HepG2 (cell line): ENCODE measurements at regions not wholly inside any gene's neighbourhood (a gene's known extent, or its start where the extent isn't known, plus 50 kb on each side); places are given as distances from the start of the nearest gene placed in this dataset.
"Not testable (repeated sequence)": the region's sequence is repeated elsewhere in the genome, so short reads cannot be mapped to it uniquely, and the experiment has no call there.

Source experiments
- CEBPB ChIP-seq: IDR thresholded peaks from 2 replicates; pipeline ENCODE4 v1.6.1; 2011; ENCODE audit warnings: low read depth, low read length, improper control_type of control experiment, borderline replicate concordance
- MYC ChIP-seq: sonication (generic); formaldehyde crosslinking; IDR thresholded peaks from 2 replicates; pipeline ENCODE4 v1.9.0; 2021; ENCODE audit warnings: missing genetic modification reagents, borderline replicate concordance
- PBX2 ChIP-seq: IDR thresholded peaks from 2 replicates; pipeline ENCODE4 v1.6.1; 2016; ENCODE audit warnings: control low read depth
- RELA ChIP-seq: sonication (generic); formaldehyde crosslinking; IDR thresholded peaks from 2 replicates; pipeline ENCODE4 v1.4.0; 2020; ENCODE audit warnings: missing genetic modification reagents
- RFXAP ChIP-seq: sonication (generic); formaldehyde crosslinking; IDR thresholded peaks from 2 replicates; pipeline ENCODE4 v1.4.0; 2020; ENCODE audit warnings: missing genetic modification reagents, borderline replicate concordance
- TF ChIP-seq, protein P1 (sequence below): sonication (generic); formaldehyde crosslinking; IDR thresholded peaks from 2 replicates; pipeline ENCODE4 v1.5.0; 2020; ENCODE audit warnings: mild to moderate bottlenecking, missing genetic modification reagents, moderate library complexity
- TF ChIP-seq, protein P2 (sequence below), 2 experiments: sonication (generic) in 1 of 2; formaldehyde crosslinking in 1 of 2; IDR thresholded peaks; 2 replicates each; pipeline versions ENCODE4 v1.4.0 to v1.6.1; 2016 to 2020; ENCODE audit warnings: borderline replicate concordance in 1 of 2, low read depth in 1 of 2, mild to moderate bottlenecking in 1 of 2, missing genetic modification reagents in 1 of 2

DNA sequence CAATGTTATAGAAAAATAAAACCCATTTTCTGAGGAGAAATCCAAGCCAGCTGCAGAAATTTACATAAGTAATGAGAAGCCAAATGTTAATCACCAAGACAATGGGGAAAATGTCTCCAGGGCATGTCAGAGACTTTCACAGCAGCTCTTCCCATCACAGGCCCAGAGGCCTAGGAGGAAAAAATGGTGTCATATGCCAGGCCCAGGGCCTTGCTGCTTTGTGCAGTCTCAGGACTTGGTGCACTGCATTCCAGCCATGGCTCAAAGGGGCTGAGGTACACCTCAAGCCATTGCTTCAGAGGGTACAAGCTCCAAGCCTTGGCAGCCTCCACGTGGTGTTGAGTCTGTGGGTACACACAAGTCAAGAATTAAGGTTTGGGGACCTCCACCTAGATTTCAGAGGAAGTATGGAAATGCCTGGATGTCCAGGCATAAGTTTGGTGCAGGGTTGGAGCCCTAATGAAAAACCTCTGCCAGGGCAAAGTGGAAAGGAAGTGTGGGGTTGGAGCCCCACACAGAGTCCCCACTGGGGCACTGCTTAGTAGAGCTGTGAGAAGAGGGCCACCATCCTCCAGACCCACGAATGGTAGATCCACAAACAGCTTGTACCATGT lies 163.0 kb downstream of the THBS2 start:
- not testable (repeated sequence) for TF ChIP-seq RFXAP (CRISPR knock-in tag); PBX2 (CRISPR knock-in tag); CEBPB; MYC (CRISPR knock-in tag); RELA (CRISPR knock-in tag)
- TF ChIP-seq, protein P1, sequence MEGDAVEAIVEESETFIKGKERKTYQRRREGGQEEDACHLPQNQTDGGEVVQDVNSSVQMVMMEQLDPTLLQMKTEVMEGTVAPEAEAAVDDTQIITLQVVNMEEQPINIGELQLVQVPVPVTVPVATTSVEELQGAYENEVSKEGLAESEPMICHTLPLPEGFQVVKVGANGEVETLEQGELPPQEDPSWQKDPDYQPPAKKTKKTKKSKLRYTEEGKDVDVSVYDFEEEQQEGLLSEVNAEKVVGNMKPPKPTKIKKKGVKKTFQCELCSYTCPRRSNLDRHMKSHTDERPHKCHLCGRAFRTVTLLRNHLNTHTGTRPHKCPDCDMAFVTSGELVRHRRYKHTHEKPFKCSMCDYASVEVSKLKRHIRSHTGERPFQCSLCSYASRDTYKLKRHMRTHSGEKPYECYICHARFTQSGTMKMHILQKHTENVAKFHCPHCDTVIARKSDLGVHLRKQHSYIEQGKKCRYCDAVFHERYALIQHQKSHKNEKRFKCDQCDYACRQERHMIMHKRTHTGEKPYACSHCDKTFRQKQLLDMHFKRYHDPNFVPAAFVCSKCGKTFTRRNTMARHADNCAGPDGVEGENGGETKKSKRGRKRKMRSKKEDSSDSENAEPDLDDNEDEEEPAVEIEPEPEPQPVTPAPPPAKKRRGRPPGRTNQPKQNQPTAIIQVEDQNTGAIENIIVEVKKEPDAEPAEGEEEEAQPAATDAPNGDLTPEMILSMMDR: not testable (repeated sequence)
- TF ChIP-seq, protein P2, sequence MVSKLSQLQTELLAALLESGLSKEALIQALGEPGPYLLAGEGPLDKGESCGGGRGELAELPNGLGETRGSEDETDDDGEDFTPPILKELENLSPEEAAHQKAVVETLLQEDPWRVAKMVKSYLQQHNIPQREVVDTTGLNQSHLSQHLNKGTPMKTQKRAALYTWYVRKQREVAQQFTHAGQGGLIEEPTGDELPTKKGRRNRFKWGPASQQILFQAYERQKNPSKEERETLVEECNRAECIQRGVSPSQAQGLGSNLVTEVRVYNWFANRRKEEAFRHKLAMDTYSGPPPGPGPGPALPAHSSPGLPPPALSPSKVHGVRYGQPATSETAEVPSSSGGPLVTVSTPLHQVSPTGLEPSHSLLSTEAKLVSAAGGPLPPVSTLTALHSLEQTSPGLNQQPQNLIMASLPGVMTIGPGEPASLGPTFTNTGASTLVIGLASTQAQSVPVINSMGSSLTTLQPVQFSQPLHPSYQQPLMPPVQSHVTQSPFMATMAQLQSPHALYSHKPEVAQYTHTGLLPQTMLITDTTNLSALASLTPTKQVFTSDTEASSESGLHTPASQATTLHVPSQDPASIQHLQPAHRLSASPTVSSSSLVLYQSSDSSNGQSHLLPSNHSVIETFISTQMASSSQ (IDR thresholded peaks at IDR 0.05; ENCODE audit: low read depth): not testable (repeated sequence)
- TF ChIP-seq, protein P2 (CRISPR knock-in tag; IDR thresholded peaks at IDR 0.05; ENCODE audit: borderline replicate concordance): not testable (repeated sequence)
